ENCODE measurements at regions not wholly inside any gene's neighbourhood (a gene's known extent, or its start where the extent isn't known, plus 50 kb on each side); places are given as distances from the start of the nearest gene placed in this dataset.

DNA sequence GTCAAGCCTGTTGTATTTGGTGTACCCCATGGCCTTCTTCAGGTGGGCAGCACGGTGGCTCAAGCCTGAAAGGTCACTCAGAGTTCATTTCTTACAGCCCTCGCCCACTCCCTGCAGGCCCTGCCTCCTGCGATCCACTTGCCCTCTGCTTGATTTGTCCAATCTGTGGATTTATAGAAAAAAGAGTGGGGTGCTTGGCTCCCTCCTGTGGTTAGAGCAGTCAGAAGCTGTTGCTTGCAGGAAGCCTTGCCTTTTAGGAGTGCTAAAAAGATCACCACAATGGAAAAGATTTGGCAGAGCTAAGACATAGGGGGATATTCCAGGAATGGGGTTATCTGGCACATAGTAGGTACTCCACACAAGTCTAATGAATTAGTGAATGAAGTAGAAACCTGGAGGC, 108.0 kb upstream of the TRABD2B start:
- Histone ChIP-seq H2BK120ac (ENCODE audit: insufficient read depth, low read length, poor library complexity) (no peak overlapping the region), H3K9me3 (ENCODE audit: insufficient read depth, low read depth, low read length) (peaks cover 2% of the 10 kb centered on the region), H3K23ac (ENCODE audit: low read length) (no peak overlapping the region), H3K9ac (ENCODE audit: low read length) (no peak overlapping the region), H4K12ac (ENCODE audit: low read depth, low read length) (no peak overlapping the region), H2BK5ac (ENCODE audit: low read depth, low read length, poor library complexity) (no peak overlapping the region), H3K4me2 (ENCODE audit: low read length) (no peak overlapping the region), H3K18ac (ENCODE audit: low read length) (no peak overlapping the region), H3K4me1 (ENCODE audit: control insufficient read depth in 1 of 2, insufficient read depth in 2 of 2, low read length in 2 of 2) (no peaks in the 10 kb centered on the region), H3K4ac (ENCODE audit: low read depth, low read length) (no peak overlapping the region), H2AK5ac (ENCODE audit: low read length) (no peak overlapping the region), H3K14ac (ENCODE audit: low read length) (no peak overlapping the region), H3K27me3 (ENCODE audit: insufficient read depth, low read length) (no peaks in the 10 kb centered on the region), H2AFZ (ENCODE audit: insufficient read depth, low read length, poor library complexity) (no peak overlapping the region), H3K79me2 (ENCODE audit: control insufficient read depth, insufficient read depth, low read length, poor library complexity) (no peaks in the 10 kb centered on the region), H2BK12ac (ENCODE audit: low read length) (no peak overlapping the region), H3K4me3 (ENCODE audit: low read depth, low read length) (no peak overlapping the region), H3K79me1 (ENCODE audit: low read length) (no peaks in the 10 kb centered on the region), H3K27ac (ENCODE audit: low read depth, low read length) (no peak overlapping the region), H4K91ac (ENCODE audit: low read depth, low read length) (no peak overlapping the region), H4K8ac (ENCODE audit: low read depth, low read length) (no peak overlapping the region), H3K36me3 (ENCODE audit: control insufficient read depth in 1 of 2, insufficient read depth in 2 of 2, low read length in 2 of 2) (no peaks in the 10 kb centered on the region)
- DNase-seq: no peak
- WGBS (ENCODE audit: extremely low coverage, insufficient coverage, insufficient read length): no CpG with 5 or more reads among the region's 3 CpGs

DNA sequence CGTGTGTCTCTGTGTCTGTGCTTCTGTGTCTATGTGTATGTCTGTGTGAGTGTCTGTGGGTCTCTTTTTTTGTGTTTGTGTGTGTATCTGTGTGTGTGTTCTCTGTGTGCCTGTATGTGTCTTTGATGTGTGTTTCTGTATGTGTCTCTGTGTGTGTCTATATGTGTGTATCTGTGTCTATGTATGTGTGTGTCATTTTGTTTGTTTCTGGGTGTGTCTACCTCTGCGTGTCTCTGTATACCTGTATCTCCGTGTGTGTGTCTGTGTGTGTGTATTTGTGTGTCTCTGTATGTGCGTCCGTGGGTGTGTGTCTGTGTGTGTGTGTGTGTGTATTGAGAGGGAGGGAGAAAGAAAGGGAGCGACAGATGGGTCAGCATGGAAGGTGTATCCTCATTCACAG, 106.3 kb upstream of the TRABD2B start:
- no peak for DNase-seq
- H2BK12ac ChIP-seq (ENCODE audit: low read length): no peak overlapping the region
- no peak overlapping the region for H3K14ac ChIP-seq (ENCODE audit: low read length)
- H3K27me3 ChIP-seq (ENCODE audit: insufficient read depth, low read length): no peaks in the 10 kb centered on the region
- no peak overlapping the region for H3K4me2 ChIP-seq (ENCODE audit: low read length)
- H3K9ac ChIP-seq (ENCODE audit: low read length): no peak overlapping the region
- no peak overlapping the region for H2BK5ac ChIP-seq (ENCODE audit: low read depth, low read length, poor library complexity)
- no peak overlapping the region for H4K91ac ChIP-seq (ENCODE audit: low read depth, low read length)
- H3K27ac ChIP-seq (ENCODE audit: low read depth, low read length): no peak overlapping the region
- no peak overlapping the region for H2AK5ac ChIP-seq (ENCODE audit: low read length)
- no peak overlapping the region for H3K18ac ChIP-seq (ENCODE audit: low read length)
- no peak overlapping the region for H2BK120ac ChIP-seq (ENCODE audit: insufficient read depth, low read length, poor library complexity)
- whole genome bisulfite sequencing (ENCODE audit: extremely low coverage, insufficient coverage, insufficient read length): no CpG with 5 or more reads among the region's 6 CpGs
- H4K8ac ChIP-seq (ENCODE audit: low read depth, low read length): no peak overlapping the region
- H3K9me3 ChIP-seq (ENCODE audit: insufficient read depth, low read depth, low read length): peaks cover 2% of the 10 kb centered on the region
- H3K79me1 ChIP-seq (ENCODE audit: low read length): no peaks in the 10 kb centered on the region
- H4K12ac ChIP-seq (ENCODE audit: low read depth, low read length): no peak overlapping the region
- H3K4me1 ChIP-seq (ENCODE audit: control insufficient read depth in 1 of 2, insufficient read depth in 2 of 2, low read length in 2 of 2): no peaks in the 10 kb centered on the region
- H3K4ac ChIP-seq (ENCODE audit: low read depth, low read length): no peak overlapping the region
- H3K23ac ChIP-seq (ENCODE audit: low read length): no peak overlapping the region
- no peaks in the 10 kb centered on the region for H3K36me3 ChIP-seq (ENCODE audit: control insufficient read depth in 1 of 2, insufficient read depth in 2 of 2, low read length in 2 of 2)
- no peak overlapping the region for H2AFZ ChIP-seq (ENCODE audit: insufficient read depth, low read length, poor library complexity)
- H3K4me3 ChIP-seq (ENCODE audit: low read depth, low read length): no peak overlapping the region
- no peaks in the 10 kb centered on the region for H3K79me2 ChIP-seq (ENCODE audit: control insufficient read depth, insufficient read depth, low read length, poor library complexity)

DNA sequence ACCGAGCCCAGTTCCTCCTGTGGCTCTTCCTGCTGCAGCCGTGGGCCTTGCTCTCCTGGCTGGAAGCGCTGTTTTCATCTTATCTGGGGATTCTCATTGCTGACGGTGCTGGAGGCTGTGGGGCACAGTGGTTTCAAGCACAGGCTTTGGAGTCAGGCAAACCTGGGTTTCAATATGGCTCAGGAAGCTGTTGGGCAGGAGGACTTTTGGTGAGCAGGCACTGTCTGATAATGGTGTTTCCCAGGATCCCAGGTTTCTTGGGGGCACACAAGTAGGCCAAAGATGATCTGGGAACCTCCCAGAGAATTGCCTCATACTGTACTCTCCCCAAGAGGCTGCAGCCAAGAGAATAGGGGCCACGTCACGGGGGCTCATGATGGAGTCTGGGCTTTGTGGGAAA, 105.6 kb upstream of the TRABD2B start:
- Histone ChIP-seq H3K4me3 (ENCODE audit: low read depth, low read length) (no peak overlapping the region), H3K27me3 (ENCODE audit: insufficient read depth, low read length) (no peaks in the 10 kb centered on the region), H3K79me2 (ENCODE audit: control insufficient read depth, insufficient read depth, low read length, poor library complexity) (no peaks in the 10 kb centered on the region), H2BK5ac (ENCODE audit: low read depth, low read length, poor library complexity) (no peak overlapping the region), H2AK5ac (ENCODE audit: low read length) (no peak overlapping the region), H3K36me3 (ENCODE audit: control insufficient read depth in 1 of 2, insufficient read depth in 2 of 2, low read length in 2 of 2) (no peaks in the 10 kb centered on the region), H2BK120ac (ENCODE audit: insufficient read depth, low read length, poor library complexity) (no peak overlapping the region), H4K8ac (ENCODE audit: low read depth, low read length) (no peak overlapping the region), H3K79me1 (ENCODE audit: low read length) (no peaks in the 10 kb centered on the region), H3K18ac (ENCODE audit: low read length) (no peak overlapping the region), H3K23ac (ENCODE audit: low read length) (no peak overlapping the region), H3K27ac (ENCODE audit: low read depth, low read length) (no peak overlapping the region), H3K14ac (ENCODE audit: low read length) (no peak overlapping the region), H2BK12ac (ENCODE audit: low read length) (no peak overlapping the region), H2AFZ (ENCODE audit: insufficient read depth, low read length, poor library complexity) (no peak overlapping the region), H3K9me3 (ENCODE audit: insufficient read depth, low read depth, low read length) (peaks cover 2% of the 10 kb centered on the region), H3K4ac (ENCODE audit: low read depth, low read length) (no peak overlapping the region), H4K12ac (ENCODE audit: low read depth, low read length) (no peak overlapping the region), H3K4me2 (ENCODE audit: low read length) (no peak overlapping the region), H3K9ac (ENCODE audit: low read length) (no peak overlapping the region), H3K4me1 (ENCODE audit: control insufficient read depth in 1 of 2, insufficient read depth in 2 of 2, low read length in 2 of 2) (no peaks in the 10 kb centered on the region), H4K91ac (ENCODE audit: low read depth, low read length) (no peak overlapping the region)
- no CpG with 5 or more reads among the region's 6 CpGs for WGBS (ENCODE audit: extremely low coverage, insufficient coverage, insufficient read length)
- DNase-seq: no peak

DNA sequence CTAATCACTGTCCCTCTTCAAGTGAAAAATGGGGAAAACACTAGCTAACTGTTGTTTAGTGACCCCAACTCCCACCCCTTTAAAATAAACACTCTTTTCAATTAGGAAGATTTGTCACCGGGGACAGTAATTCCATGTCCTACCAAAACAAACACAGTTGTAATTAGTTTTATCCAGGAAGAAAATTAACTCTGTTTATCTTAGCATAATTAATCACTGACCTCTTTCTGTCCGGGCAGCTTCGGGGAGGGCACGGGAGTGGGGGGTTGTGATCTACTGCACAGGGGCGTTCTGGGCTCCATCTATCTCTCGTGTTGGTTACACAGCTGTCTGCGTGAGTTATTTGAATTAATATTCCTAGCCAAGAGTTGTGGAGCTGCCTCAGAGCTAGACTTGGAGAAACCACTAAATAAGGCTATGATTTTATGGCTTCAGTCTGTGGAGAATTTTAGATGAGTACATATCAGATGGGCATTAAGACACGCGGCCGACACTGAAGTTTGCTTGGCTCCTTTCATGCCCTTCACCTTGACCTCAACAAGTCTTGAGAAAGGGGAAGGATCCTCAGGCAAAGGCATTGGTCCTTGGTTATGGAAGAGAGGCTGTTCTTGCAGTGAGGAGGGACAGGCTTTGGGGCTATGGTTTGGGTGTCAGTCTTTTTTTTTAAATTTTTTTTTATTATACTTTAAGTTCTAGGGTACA, 102.0 kb upstream of the TRABD2B start:
- no peak overlapping the region for H4K12ac ChIP-seq (ENCODE audit: low read depth, low read length)
- no peak overlapping the region for H2AFZ ChIP-seq (ENCODE audit: insufficient read depth, low read length, poor library complexity)
- no peaks in the 10 kb centered on the region for H3K79me1 ChIP-seq (ENCODE audit: low read length)
- no peaks in the 10 kb centered on the region for H3K79me2 ChIP-seq (ENCODE audit: control insufficient read depth, insufficient read depth, low read length, poor library complexity)
- no peak overlapping the region for H3K23ac ChIP-seq (ENCODE audit: low read length)
- H3K36me3 ChIP-seq (ENCODE audit: control insufficient read depth in 1 of 2, insufficient read depth in 2 of 2, low read length in 2 of 2): no peaks in the 10 kb centered on the region
- no peak overlapping the region for H3K27ac ChIP-seq (ENCODE audit: low read depth, low read length)
- H3K18ac ChIP-seq (ENCODE audit: low read length): no peak overlapping the region
- no peak overlapping the region for H3K9ac ChIP-seq (ENCODE audit: low read length)
- H4K91ac ChIP-seq (ENCODE audit: low read depth, low read length): no peak overlapping the region
- no peak overlapping the region for H2BK120ac ChIP-seq (ENCODE audit: insufficient read depth, low read length, poor library complexity)
- WGBS (ENCODE audit: extremely low coverage, insufficient coverage, insufficient read length): no CpG with 5 or more reads among the region's 10 CpGs
- H3K4me3 ChIP-seq (ENCODE audit: low read depth, low read length): no peak overlapping the region
- no peak overlapping the region for H3K4me2 ChIP-seq (ENCODE audit: low read length)
- no peak overlapping the region for H4K8ac ChIP-seq (ENCODE audit: low read depth, low read length)
- H2BK5ac ChIP-seq (ENCODE audit: low read depth, low read length, poor library complexity): no peak overlapping the region
- peaks cover 5% of the 10 kb centered on the region for H3K9me3 ChIP-seq (ENCODE audit: insufficient read depth, low read depth, low read length)
- H3K27me3 ChIP-seq (ENCODE audit: insufficient read depth, low read length): no peaks in the 10 kb centered on the region
- no peak overlapping the region for H2AK5ac ChIP-seq (ENCODE audit: low read length)
- no peak overlapping the region for H3K14ac ChIP-seq (ENCODE audit: low read length)
- H3K4ac ChIP-seq (ENCODE audit: low read depth, low read length): no peak overlapping the region
- DNase-seq: no peak
- H2BK12ac ChIP-seq (ENCODE audit: low read length): no peak overlapping the region
- H3K4me1 ChIP-seq (ENCODE audit: control insufficient read depth in 1 of 2, insufficient read depth in 2 of 2, low read length in 2 of 2): no peaks in the 10 kb centered on the region

All from trophoblast cell (in vitro differentiated cells and primary cell).